H1 (cell line): ENCODE measurements at regions not wholly inside any gene's neighbourhood (a gene's known extent, or its start where the extent isn't known, plus 50 kb on each side); places are given as distances from the start of the nearest gene placed in this dataset.

Source experiments
- CTCF ChIA-PET: fragments of 300-600 bp; sonication (Branson Sonifier 250); formaldehyde crosslinking; loops from one replicate; lab custom pipeline; 2021; ENCODE audit not compliant: partially characterized antibody; lab: Charles Lee
- POLR2A ChIA-PET: fragments of 300-600 bp; sonication (Branson Sonifier 250); formaldehyde crosslinking; loops from one replicate; lab custom pipeline; 2021; ENCODE audit warnings: inconsistent platforms; ENCODE audit not compliant: partially characterized antibody; lab: Charles Lee
- DNase-seq, 2 experiments: peaks; one replicate each; pipeline versions ENCODE4 v3.0.0 to v3.0.0-alpha.2; 2010 to 2022; ENCODE audit warnings: low spot score in 2 of 2, low read depth in 1 of 2, mixed read lengths in 1 of 2
- FAIRE-seq: peaks from 2 replicates; lab custom pipeline; 2011; peaks lifted over from hg19 to GRCh38; lab: Jason Lieb, UNC
- H2AFZ ChIP-seq: 2 replicates; pipeline ENCODE4 v1.8.1; 2012; ENCODE audit warnings: low read length, inconsistent platforms
- H2AK5ac ChIP-seq: 2 replicates; pipeline ENCODE4 v1.6.1; 2013; ENCODE audit warnings: low read depth, low read length
- H2BK120ac ChIP-seq: replicated peaks from 2 replicates; pipeline ENCODE3; 2013; ENCODE audit warnings: low read depth, low read length, inconsistent platforms
- H2BK12ac ChIP-seq: 2 replicates; pipeline ENCODE4 v1.6.1; 2013; ENCODE audit warnings: low read depth, low read length
- H2BK15ac ChIP-seq: 2 replicates; pipeline ENCODE4 v1.6.1; 2013; ENCODE audit warnings: low read length
- H2BK20ac ChIP-seq: 2 replicates; pipeline ENCODE4 v1.6.1; 2013; ENCODE audit warnings: low read length
- H2BK5ac ChIP-seq: 2 replicates; pipeline ENCODE4 v1.6.1; 2013; ENCODE audit warnings: low read depth, low read length
- H3K14ac ChIP-seq: 2 replicates; pipeline ENCODE4 v1.6.1; 2013; ENCODE audit warnings: inconsistent platforms; ENCODE audit not compliant: insufficient read length
- H3K18ac ChIP-seq: 2 replicates; pipeline ENCODE4 v1.6.1; 2013; ENCODE audit warnings: low read length; ENCODE audit errors: extremely low read depth
- H3K23ac ChIP-seq: 2 replicates; pipeline ENCODE4 v1.6.1; 2013; ENCODE audit warnings: inconsistent platforms; ENCODE audit not compliant: insufficient read length
- H3K23me2 ChIP-seq: 2 replicates; pipeline ENCODE4 v1.6.1; 2013; ENCODE audit warnings: low read depth, low read length
- H3K27ac ChIP-seq: 2 replicates; pipeline ENCODE4 v1.6.1; 2011; ENCODE audit warnings: low read depth, low read length, inconsistent platforms
- H3K27me3 ChIP-seq, 4 experiments: replicated peaks in 1 of 4; 1 replicate in 1 of 4; 2 replicates in 3 of 4; pipeline versions ENCODE4 v1.6.1 to v1.8.1; 2011 to 2013; ENCODE audit warnings: low read length in 3 of 4, mild to moderate bottlenecking in 3 of 4, inconsistent platforms in 2 of 4, mixed read lengths in 2 of 4, moderate library complexity in 1 of 4; ENCODE audit not compliant: control insufficient read depth in 3 of 4, insufficient read depth in 3 of 4; ENCODE audit errors: extremely low read depth in 1 of 4
- H3K36me3 ChIP-seq, 4 experiments: 2 replicates each; pipeline versions ENCODE4 v1.6.1 to v1.8.1; 2011 to 2013; ENCODE audit warnings: mild to moderate bottlenecking in 4 of 4, low read length in 3 of 4, moderate library complexity in 2 of 4, control low read depth in 1 of 4, inconsistent platforms in 1 of 4; ENCODE audit not compliant: insufficient read depth in 4 of 4, control insufficient read depth in 2 of 4
- H3K4ac ChIP-seq: replicated peaks from 2 replicates; pipeline ENCODE3; 2013; ENCODE audit warnings: low read length, low read depth, mixed read lengths, inconsistent platforms; ENCODE audit not compliant: insufficient read length
- H3K4me1 ChIP-seq, 4 experiments: replicated peaks in 1 of 4; 1 replicate in 1 of 4; 2 replicates in 3 of 4; pipeline versions ENCODE4 v1.6.1 to v1.8.1; 2011 to 2013; ENCODE audit warnings: low read length in 3 of 4, inconsistent platforms in 2 of 4, mixed read lengths in 1 of 4; ENCODE audit not compliant: insufficient read depth in 4 of 4, control insufficient read depth in 3 of 4
- H3K4me2 ChIP-seq, 2 experiments: 2 replicates each; pipeline versions ENCODE4 v1.6.1 to v1.8.1; 2011 to 2013; ENCODE audit warnings: low read depth in 2 of 2, low read length in 2 of 2, control low read depth in 1 of 2, inconsistent platforms in 1 of 2, mild to moderate bottlenecking in 1 of 2; ENCODE audit not compliant: insufficient read depth in 1 of 2
- H3K4me3 ChIP-seq, 4 experiments: fragments of 200-600, 300-600 bp in 1 of 4; sonication (generic), shearing (Covaris generic), sonication (Bioruptor Twin) in 1 of 4; 2 replicates each; pipeline versions ENCODE4 v1.5.1 to v1.8.1; 2011 to 2016; ENCODE audit warnings: low read length in 4 of 4, low read depth in 3 of 4, control low read depth in 2 of 4, inconsistent platforms in 2 of 4, mild to moderate bottlenecking in 2 of 4, mixed read lengths in 1 of 4, moderate library complexity in 1 of 4; ENCODE audit not compliant: insufficient read depth in 2 of 4; ENCODE audit errors: extremely low read depth in 1 of 4
- H3K56ac ChIP-seq: replicated peaks from 2 replicates; pipeline ENCODE3; 2013; ENCODE audit warnings: low read depth, mild to moderate bottlenecking, mixed read lengths, low read length, inconsistent platforms; ENCODE audit not compliant: insufficient read length
- H3K79me1 ChIP-seq: 2 replicates; pipeline ENCODE4 v1.6.1; 2013; ENCODE audit warnings: low read depth, low read length, control low read depth
- H3K79me2 ChIP-seq, 2 experiments: 2 replicates each; pipeline versions ENCODE4 v1.6.1 to v1.8.1; 2012 to 2013; ENCODE audit warnings: low read length in 2 of 2, mild to moderate bottlenecking in 2 of 2, inconsistent platforms in 1 of 2; ENCODE audit not compliant: insufficient read depth in 2 of 2, control insufficient read depth in 1 of 2
- H3K9ac ChIP-seq, 4 experiments: replicated peaks in 1 of 4; 1 replicate in 1 of 4; 2 replicates in 3 of 4; pipeline versions ENCODE4 v1.6.1 to v1.8.1; 2011 to 2013; ENCODE audit warnings: low read depth in 3 of 4, low read length in 3 of 4, control low read depth in 2 of 4, mild to moderate bottlenecking in 2 of 4, moderate library complexity in 2 of 4, inconsistent platforms in 1 of 4; ENCODE audit errors: extremely low read depth in 1 of 4
- H3K9me3 ChIP-seq, 2 experiments: 2 replicates each; pipeline versions ENCODE4 v1.6.1 to v1.8.1; 2012 to 2013; ENCODE audit warnings: mild to moderate bottlenecking in 2 of 2, moderate library complexity in 2 of 2, control low read depth in 1 of 2, inconsistent platforms in 1 of 2, low read depth in 1 of 2, low read length in 1 of 2, mixed read lengths in 1 of 2; ENCODE audit not compliant: insufficient read depth in 2 of 2
- H4K20me1 ChIP-seq, 2 experiments: replicated peaks in 1 of 2; 2 replicates each; pipeline versions ENCODE3 to v1.8.1; 2011 to 2013; ENCODE audit warnings: inconsistent platforms in 2 of 2, low read length in 2 of 2, mild to moderate bottlenecking in 1 of 2; ENCODE audit not compliant: insufficient read depth in 2 of 2, control insufficient read depth in 1 of 2
- H4K5ac ChIP-seq: 2 replicates; pipeline ENCODE4 v1.6.1; 2013; ENCODE audit warnings: low read length, low read depth, mixed read lengths, inconsistent platforms; ENCODE audit not compliant: insufficient read length
- H4K8ac ChIP-seq: 2 replicates; pipeline ENCODE4 v1.8.0; 2013; ENCODE audit warnings: mild to moderate bottlenecking, moderate library complexity, low read length, inconsistent platforms; ENCODE audit not compliant: insufficient read depth; ENCODE audit errors: extremely low read depth
- H4K91ac ChIP-seq: replicated peaks from 2 replicates; pipeline ENCODE3; 2013; ENCODE audit warnings: low read length, mixed read lengths, inconsistent platforms; ENCODE audit not compliant: insufficient read length
- ATF3 ChIP-seq: IDR thresholded peaks from 2 replicates; pipeline ENCODE4 v1.6.1; 2011; ENCODE audit warnings: low read depth, mild to moderate bottlenecking, low read length; ENCODE audit not compliant: insufficient read depth
- CHD1 ChIP-seq: IDR thresholded peaks from 2 replicates; pipeline ENCODE4 v1.6.1; 2012; ENCODE audit warnings: low read depth, low read length, improper control_type of control experiment
- CREB1 ChIP-seq: IDR thresholded peaks from 2 replicates; pipeline ENCODE4 v1.6.1; 2012; ENCODE audit warnings: inconsistent platforms
- CTBP2 ChIP-seq: IDR thresholded peaks from 2 replicates; pipeline ENCODE4 v1.7.0; 2011; ENCODE audit warnings: borderline replicate concordance, mild to moderate bottlenecking, moderate library complexity, mixed read lengths, low read length; ENCODE audit not compliant: insufficient read depth, insufficient read length
- EP300 ChIP-seq, 2 experiments: IDR thresholded peaks; 1 replicate in 1 of 2; 2 replicates in 1 of 2; pipeline ENCODE4 v1.6.1; 2011 to 2012; ENCODE audit warnings: low read depth in 2 of 2, low read length in 2 of 2, mild to moderate bottlenecking in 2 of 2, borderline replicate concordance in 1 of 2, inconsistent platforms in 1 of 2, moderate library complexity in 1 of 2
- KDM1A ChIP-seq: fragments of 200-600, 300-600 bp; sonication (generic); IDR thresholded peaks from 2 replicates; pipeline ENCODE4 v1.7.1; 2016; ENCODE audit warnings: mild to moderate bottlenecking, low read length, borderline replicate concordance
- KDM5A ChIP-seq: fragments of 200-600 bp; IDR thresholded peaks from 2 replicates; pipeline ENCODE4 v1.7.1; 2012; ENCODE audit warnings: mild to moderate bottlenecking, low read length, inconsistent platforms, mixed read lengths
- RFX5 ChIP-seq: IDR thresholded peaks from 2 replicates; pipeline ENCODE4 v1.6.1; 2011; ENCODE audit warnings: low read depth, low read length, improper control_type of control experiment, borderline replicate concordance
- SIN3A ChIP-seq, 2 experiments: IDR thresholded peaks in 1 of 2; conservative IDR thresholded peaks in 1 of 2; 2 replicates each; pipeline ENCODE4 v1.6.1; 2011 to 2012; ENCODE audit warnings: low read length in 2 of 2, improper control_type of control experiment in 1 of 2, low read depth in 1 of 2, mild to moderate bottlenecking in 1 of 2
- SIX5 ChIP-seq: IDR thresholded peaks from 2 replicates; pipeline ENCODE4 v1.6.1; 2011; ENCODE audit warnings: mild to moderate bottlenecking, low read depth, low read length
- TAF1 ChIP-seq: IDR thresholded peaks from 2 replicates; pipeline ENCODE4 v1.6.1; 2011; ENCODE audit warnings: mild to moderate bottlenecking, low read depth, low read length
- TCF12 ChIP-seq: IDR thresholded peaks from 2 replicates; pipeline ENCODE4 v1.6.1; 2011; ENCODE audit warnings: low read depth, mild to moderate bottlenecking, low read length
- WGBS, 2 experiments: shearing (Covaris generic) in 1 of 2; methylation state at CpG; one replicate each; pipeline versions ENCODE4 v1.1.6 to v1.1.7; 2013 to 2015; ENCODE audit warnings: low lambda C conversion rate in 2 of 2, mixed read lengths in 2 of 2, inconsistent platforms in 1 of 2, low coverage in 1 of 2, missing lambda C conversion rate in 1 of 2; ENCODE audit not compliant: insufficient replicate concordance in 2 of 2, insufficient coverage in 1 of 2, insufficient read length in 1 of 2; ENCODE audit errors: extremely low coverage in 1 of 2, missing lambda C conversion rate in 1 of 2; 5-methylcytosine and 5-hydroxymethylcytosine counted together

- no peak for TF ChIP-seq SIN3A (conservative IDR thresholded peaks at IDR 0.05 in 1 of 2, IDR thresholded peaks at IDR 0.05 in 1 of 2; ENCODE audit: low read depth in 1 of 2, low read length in 2 of 2)
- no peak for TF ChIP-seq KDM5A
- no peak for TF ChIP-seq CTBP2
- no peak for TF ChIP-seq CREB1
- no peak for TF ChIP-seq SIX5
- TF ChIP-seq KDM1A: no peak
- no peak for TF ChIP-seq RFX5
- TF ChIP-seq EP300 (IDR thresholded peaks at IDR 0.05; ENCODE audit: borderline replicate concordance in 1 of 2, low read depth in 2 of 2, low read length in 2 of 2): no peak
- TF ChIP-seq TCF12: no peak
- no peak for TF ChIP-seq ATF3
- TF ChIP-seq TAF1: no peak
- TF ChIP-seq CHD1: no peak
- TF ChIP-seq, all 59 proteins: peak for 0
- Histone ChIP-seq H3K9ac (no peak overlapping the region), H2BK120ac (no peak overlapping the region), H3K4me3 (no peak overlapping the region), H3K9me3 (no peaks in the 10 kb centered on the region), H3K18ac (no peak overlapping the region), H3K79me2 (no peaks in the 10 kb centered on the region), H4K20me1 (no peaks in the 10 kb centered on the region), H3K14ac (no peak overlapping the region), H3K23me2 (no peaks in the 10 kb centered on the region; the same call in 1 of the 2 replicates), H3K4me1 (peaks cover 0 to 3% (median 0%) of the 10 kb centered on the region in 4 experiments; a peak in 2 of 7 replicates), H3K79me1 (no peaks in the 10 kb centered on the region), H2BK5ac (no peak overlapping the region), H3K23ac (no peak overlapping the region), H3K56ac (no peak overlapping the region), H4K8ac (no peak overlapping the region; the same call in 1 of the 2 replicates), H2AK5ac (no peak overlapping the region), H2AFZ (no peak overlapping the region), H3K4me2 (no peak overlapping the region), H2BK20ac (no peak overlapping the region), H2BK12ac (0 out of 2 replicates have a peak overlapping the region, but pooled peaks have one; percentile 33), H4K5ac (no peak overlapping the region), H2BK15ac (no peak overlapping the region), H3K27ac (no peak overlapping the region), H3K27me3 (no peaks in the 10 kb centered on the region; a peak in 1 of 7 replicates), H3K36me3 (no peaks in the 10 kb centered on the region), H4K91ac (no peak overlapping the region), H3K4ac (no peak overlapping the region)
- ChIA-PET CTCF (interaction anchor here (1.4 kb wide), 1 partner anchor 26 kb away, joined by 5 read pairs; no protein-coding TSS in a partner anchor), POLR2A (no interaction called here)
- FAIRE-seq (no peak), DNase-seq (no peak)
- 94% methylated on average over 4 of the region's 4 CpGs; no CpG with 5 or more reads in 1 of the 2 experiments for WGBS, 2 experiments
These were observed 76.8 kb upstream of the SYNDIG1 start for GRCh38 chr20:24392612-24393011.
